Adipocyte (in vitro differentiated cells): ENCODE measurements at regions not wholly inside any gene's neighbourhood (a gene's known extent, or its start where the extent isn't known, plus 50 kb on each side); places are given as distances from the start of the nearest gene placed in this dataset.

Source experiments
- DNase-seq: peaks from one replicate; pipeline ENCODE4 v3.0.0-alpha.2; 2015; ENCODE audit warnings: low read depth
- H3K27me3 ChIP-seq: replicated peaks from 2 replicates; pipeline ENCODE4 v1.7.0; 2013; ENCODE audit warnings: mild to moderate bottlenecking, low read length, moderate library complexity; ENCODE audit not compliant: control insufficient read depth, insufficient read depth
- H3K36me3 ChIP-seq: 2 replicates; pipeline ENCODE4 v1.7.0; 2013; ENCODE audit warnings: low read length, mild to moderate bottlenecking, moderate library complexity; ENCODE audit not compliant: control insufficient read depth, insufficient read depth, severe bottlenecking
- H3K4me1 ChIP-seq: 2 replicates; pipeline ENCODE4 v1.7.0; 2013; ENCODE audit warnings: mild to moderate bottlenecking, low read length, moderate library complexity; ENCODE audit not compliant: control insufficient read depth, insufficient read depth
- H3K4me3 ChIP-seq: 2 replicates; pipeline ENCODE4 v1.7.0; 2013; ENCODE audit warnings: mild to moderate bottlenecking, low read length, moderate library complexity
- H3K9ac ChIP-seq: 2 replicates; pipeline ENCODE4 v1.7.0; 2013; ENCODE audit warnings: mild to moderate bottlenecking, low read length, moderate library complexity
- H3K9me3 ChIP-seq: 2 replicates; pipeline ENCODE4 v1.7.0; 2013; ENCODE audit warnings: mild to moderate bottlenecking, low read length, moderate library complexity; ENCODE audit not compliant: control insufficient read depth

DNA sequence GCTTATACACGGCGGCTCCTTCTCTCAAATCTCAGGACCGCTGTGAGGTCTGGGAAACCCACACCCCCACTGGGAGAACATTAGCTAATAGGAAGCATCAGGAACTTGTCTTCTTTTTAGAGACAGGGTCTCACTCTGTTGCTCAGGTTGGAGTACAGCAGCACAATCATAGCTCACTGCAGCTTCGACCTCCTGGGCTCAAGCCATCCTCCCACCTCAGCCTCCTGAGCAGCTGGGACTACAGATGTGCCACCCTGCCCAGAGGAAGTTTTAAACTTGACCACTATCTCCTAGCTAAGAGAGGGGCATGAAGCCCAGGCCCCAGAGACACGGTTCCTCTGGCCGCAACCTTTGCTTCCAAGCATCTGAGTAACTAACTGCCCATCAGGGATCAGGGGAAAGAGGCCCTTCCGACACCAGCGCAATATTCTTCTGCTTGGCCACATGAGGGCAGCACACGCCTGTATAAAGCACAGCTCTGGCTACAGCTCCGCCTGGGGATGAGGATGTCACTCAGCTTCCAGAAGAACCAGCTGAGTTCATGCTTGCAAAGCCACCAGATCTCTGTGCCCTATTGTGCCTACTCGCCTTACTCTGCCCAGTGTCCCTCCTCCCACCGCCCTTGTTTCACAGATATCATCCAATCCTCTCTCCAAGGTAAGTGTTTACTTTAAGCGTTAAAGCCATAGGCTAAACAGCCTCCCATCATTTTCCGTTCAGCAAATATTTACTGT, 57.6 kb upstream of the SLC6A11 start:
- H3K9me3 ChIP-seq = peaks cover 7% of the 10 kb centered on the region
- no peak overlapping the region for H3K4me3 ChIP-seq
- peaks cover 54% of the 10 kb centered on the region for H3K27me3 ChIP-seq
- no peaks in the 10 kb centered on the region for H3K4me1 ChIP-seq
- no peaks in the 10 kb centered on the region for H3K36me3 ChIP-seq
- no peak overlapping the region for H3K9ac ChIP-seq
- peak; percentile 81 for DNase-seq

DNA sequence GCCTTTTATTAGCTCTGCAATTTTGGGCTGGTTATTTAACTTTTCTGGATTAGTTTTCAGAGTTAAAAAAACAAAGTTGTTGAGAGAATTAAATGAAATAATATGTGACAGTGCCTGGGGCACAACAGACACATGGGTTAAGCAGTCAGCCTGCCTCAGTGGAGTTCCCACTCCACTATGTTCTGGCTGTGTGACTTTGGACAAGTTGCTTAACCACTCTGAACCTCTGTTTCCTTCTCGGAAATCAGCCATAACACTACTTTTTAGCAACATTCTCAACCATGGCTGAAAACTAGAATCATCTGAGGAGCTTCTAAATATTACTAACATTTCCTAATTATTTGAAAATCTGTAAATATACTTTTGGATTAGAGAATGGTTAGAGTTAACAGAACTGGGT, 56.5 kb upstream of the SLC6A11 start:
- Histone ChIP-seq H3K4me3 (no peak overlapping the region), H3K9me3 (peaks cover 6% of the 10 kb centered on the region), H3K36me3 (no peaks in the 10 kb centered on the region), H3K4me1 (no peaks in the 10 kb centered on the region), H3K9ac (no peak overlapping the region), H3K27me3 (peaks cover 55% of the 10 kb centered on the region)
- no peak for DNase-seq

DNA sequence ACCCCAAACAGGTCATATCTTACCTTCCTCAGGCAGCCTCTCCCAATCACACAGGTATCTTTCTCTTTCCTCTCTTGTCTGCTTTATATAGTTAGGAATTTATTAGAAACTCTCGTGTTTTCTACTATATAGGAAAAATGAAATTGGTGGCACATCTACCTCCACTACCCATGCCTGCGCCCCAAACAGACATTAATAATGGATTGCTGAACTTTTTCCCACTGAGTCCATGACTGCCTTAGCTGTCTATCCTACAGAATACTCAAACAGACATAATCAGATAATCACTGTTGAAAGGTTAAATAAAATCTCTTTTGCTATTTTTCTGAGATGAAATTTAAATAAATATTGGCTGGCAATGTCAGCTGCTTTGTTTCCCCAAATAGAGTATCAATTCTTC, 55.8 kb upstream of the SLC6A11 start:
- Histone ChIP-seq H3K36me3 (no peaks in the 10 kb centered on the region), H3K9ac (no peak overlapping the region), H3K9me3 (no peaks in the 10 kb centered on the region), H3K4me3 (no peak overlapping the region), H3K4me1 (no peaks in the 10 kb centered on the region), H3K27me3 (peaks cover 59% of the 10 kb centered on the region)
- no peak for DNase-seq

DNA sequence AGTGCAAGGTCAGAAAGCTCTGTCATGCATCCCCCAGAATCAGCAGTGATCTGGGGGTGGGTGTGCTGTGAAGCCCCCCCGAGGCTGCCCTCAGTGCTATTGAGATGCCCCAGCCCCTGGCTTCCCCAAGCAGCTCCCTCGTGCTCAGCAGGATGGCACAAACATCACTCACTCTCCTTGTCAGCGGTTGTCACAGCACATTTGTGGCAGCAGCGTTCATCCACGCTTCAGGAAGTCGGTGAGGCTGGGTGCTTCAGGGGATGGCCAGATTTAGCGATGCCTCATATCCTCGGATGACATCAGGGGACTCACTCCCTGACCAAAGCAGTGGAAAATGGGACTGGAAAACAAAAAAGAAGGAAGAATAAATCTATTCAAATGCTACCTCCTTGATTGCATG, 54.4 kb upstream of the SLC6A11 start:
- H3K4me1 ChIP-seq = no peaks in the 10 kb centered on the region
- H3K27me3 ChIP-seq = peaks cover 58% of the 10 kb centered on the region
- no peak for DNase-seq

DNA sequence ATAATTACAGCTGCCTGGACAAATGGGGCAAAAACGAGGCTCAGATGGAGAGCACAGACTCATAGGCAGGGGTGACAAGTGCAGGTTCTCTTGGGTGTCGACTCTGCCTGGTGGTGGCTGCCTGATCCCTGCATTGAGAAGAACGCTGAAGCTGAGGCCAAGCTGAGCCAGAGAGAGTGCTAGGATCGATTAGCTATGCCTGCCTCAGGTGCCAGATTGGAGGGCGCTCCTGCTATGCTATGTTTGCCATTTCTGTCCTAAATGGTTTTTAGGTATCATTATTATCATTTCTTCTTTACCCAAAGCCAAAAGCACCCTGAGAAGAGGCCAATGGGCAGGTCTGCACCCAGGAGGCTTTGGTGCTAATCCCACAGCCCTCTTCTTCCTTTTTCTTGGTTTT, 53.9 kb upstream of the SLC6A11 start:
- Histone ChIP-seq H3K4me3 (no peak overlapping the region), H3K4me1 (no peaks in the 10 kb centered on the region), H3K9ac (no peak overlapping the region), H3K9me3 (no peaks in the 10 kb centered on the region), H3K36me3 (no peaks in the 10 kb centered on the region), H3K27me3 (peaks cover 57% of the 10 kb centered on the region)
- no peak for DNase-seq

More for the DNA sequence above, 54.4 kb upstream of the SLC6A11 start:
- Histone ChIP-seq H3K9ac (no peak overlapping the region), H3K36me3 (no peaks in the 10 kb centered on the region), H3K4me3 (no peak overlapping the region), H3K9me3 (no peaks in the 10 kb centered on the region)

DNA sequence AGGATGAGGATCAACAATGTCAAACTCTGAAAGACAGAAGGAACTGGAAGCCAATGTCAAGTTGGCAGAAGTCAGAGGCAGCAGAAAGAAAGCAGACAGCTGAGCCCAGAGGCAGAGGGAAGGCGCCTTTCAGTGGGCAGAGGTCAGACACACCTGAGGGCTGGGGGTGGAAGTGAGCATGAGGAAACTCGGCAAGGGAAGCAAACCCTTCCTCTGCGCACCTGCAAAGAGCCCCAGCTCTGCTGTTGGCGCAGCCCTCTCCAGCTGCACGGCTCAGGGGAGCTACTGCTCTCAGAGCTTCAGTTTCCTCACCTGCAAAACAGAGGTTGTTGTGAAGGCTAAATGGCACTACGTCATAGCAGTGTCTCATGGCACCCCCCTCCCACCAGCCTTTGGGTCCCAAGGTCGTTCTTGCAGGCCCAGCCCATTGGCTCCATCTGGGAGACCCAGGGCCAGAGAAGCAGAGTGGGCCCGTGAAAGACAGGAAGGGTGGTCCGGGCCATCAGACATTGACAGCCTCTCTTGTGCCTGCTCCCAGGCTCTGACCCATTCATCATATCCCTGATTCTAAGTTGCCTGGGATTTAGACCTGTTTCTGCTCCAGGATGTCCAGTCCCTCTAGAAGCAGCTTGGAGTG, 53.3 kb upstream of the SLC6A11 start:
- no peaks in the 10 kb centered on the region for H3K4me1 ChIP-seq
- H3K9ac ChIP-seq = no peak overlapping the region
- no peaks in the 10 kb centered on the region for H3K9me3 ChIP-seq
- no peak for DNase-seq
- no peak overlapping the region for H3K4me3 ChIP-seq
- peaks cover 57% of the 10 kb centered on the region for H3K27me3 ChIP-seq
- no peaks in the 10 kb centered on the region for H3K36me3 ChIP-seq

DNA sequence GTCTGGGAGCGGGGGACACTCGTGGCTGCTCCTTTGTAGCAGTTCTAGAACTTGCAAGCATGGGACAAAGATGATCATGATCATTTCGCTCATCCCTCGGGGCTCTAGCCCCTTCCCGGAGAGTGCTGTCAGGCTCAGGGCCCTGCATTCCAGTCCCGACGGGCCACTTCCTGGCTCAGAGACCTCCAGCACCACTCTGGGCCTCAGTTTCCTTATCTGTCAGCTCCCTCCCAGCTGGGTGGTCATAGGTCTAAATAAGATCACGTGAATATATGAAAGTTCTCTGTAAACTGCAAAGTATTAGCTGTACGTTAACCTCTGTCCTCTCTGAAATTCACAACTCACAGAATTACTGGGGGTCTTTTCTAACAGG, 52.8 kb upstream of the SLC6A11 start:
- Histone ChIP-seq H3K4me1 (no peaks in the 10 kb centered on the region), H3K9me3 (peaks cover 5% of the 10 kb centered on the region), H3K9ac (no peak overlapping the region), H3K4me3 (no peak overlapping the region), H3K27me3 (peaks cover 61% of the 10 kb centered on the region), H3K36me3 (no peaks in the 10 kb centered on the region)
- no peak for DNase-seq

DNA sequence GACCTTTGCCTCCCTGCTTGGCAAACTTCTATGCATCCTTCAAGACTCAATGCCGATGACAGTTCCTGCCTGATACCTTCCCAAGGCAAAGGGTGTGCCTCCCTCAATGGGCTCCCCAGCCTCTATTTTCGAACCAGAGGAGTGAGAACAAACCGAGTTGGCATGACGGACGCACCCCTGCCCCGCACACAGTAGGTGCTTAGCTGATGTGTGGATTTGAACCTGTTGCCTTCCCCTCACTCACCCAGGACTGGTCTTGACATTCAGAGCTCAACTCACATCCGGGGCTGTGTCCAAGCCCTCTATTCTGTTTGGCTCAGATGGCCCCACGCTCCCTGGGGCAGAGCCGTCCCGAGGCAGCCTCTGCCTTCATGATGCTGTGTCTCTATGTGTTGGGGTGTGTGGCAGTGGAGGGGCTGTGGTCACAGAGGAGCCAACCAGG, 52.2 kb upstream of the SLC6A11 start:
- no peak overlapping the region for H3K4me3 ChIP-seq
- H3K36me3 ChIP-seq = no peaks in the 10 kb centered on the region
- H3K9me3 ChIP-seq = peaks cover 7% of the 10 kb centered on the region
- H3K4me1 ChIP-seq = no peaks in the 10 kb centered on the region
- no peak overlapping the region for H3K9ac ChIP-seq
- no peak for DNase-seq
- H3K27me3 ChIP-seq = peaks cover 67% of the 10 kb centered on the region

DNA sequence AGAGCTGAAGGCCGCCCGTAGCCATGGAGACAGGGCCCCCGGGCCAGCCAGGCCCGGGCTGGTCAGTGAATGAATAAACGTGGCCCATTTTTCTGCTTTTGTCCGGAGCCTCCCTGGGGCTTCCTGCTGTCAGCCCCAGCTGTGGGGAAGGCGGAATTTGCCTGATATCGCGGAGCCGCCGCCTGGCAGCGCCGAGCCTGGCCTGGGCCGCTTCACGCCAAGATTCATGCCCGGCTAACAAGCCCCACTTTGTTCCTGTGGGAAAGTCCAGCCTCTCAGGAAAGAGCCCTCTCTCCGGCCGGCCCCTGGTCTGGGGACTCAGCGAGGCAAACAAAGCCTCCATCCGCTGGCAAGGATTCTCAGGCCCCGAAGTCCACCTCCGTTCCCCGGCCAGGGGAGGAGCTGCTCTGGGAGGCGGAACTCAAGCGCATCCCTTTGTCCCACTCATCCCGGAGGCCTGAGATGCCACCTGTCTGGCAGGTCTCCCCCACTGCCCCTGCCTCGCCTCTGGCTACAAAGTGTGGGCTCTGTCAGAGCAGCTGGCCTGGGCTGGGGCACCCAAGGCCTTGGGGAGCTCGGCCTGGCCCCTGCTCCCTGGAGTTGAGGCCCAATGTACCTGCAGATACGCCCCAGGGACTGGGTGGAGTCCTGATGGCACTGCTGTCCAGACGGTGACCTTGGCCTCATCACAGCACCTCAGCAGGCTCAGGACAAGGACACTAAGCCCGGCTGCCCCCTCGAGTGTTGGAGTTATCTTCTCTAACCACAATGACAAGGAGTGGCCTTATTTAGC, 51.6 kb upstream of the SLC6A11 start:
- Histone ChIP-seq H3K9me3 (peaks cover 9% of the 10 kb centered on the region), H3K36me3 (no peaks in the 10 kb centered on the region), H3K4me1 (no peaks in the 10 kb centered on the region), H3K4me3 (no peak overlapping the region), H3K27me3 (peaks cover 73% of the 10 kb centered on the region), H3K9ac (no peak overlapping the region)
- no peak for DNase-seq

DNA sequence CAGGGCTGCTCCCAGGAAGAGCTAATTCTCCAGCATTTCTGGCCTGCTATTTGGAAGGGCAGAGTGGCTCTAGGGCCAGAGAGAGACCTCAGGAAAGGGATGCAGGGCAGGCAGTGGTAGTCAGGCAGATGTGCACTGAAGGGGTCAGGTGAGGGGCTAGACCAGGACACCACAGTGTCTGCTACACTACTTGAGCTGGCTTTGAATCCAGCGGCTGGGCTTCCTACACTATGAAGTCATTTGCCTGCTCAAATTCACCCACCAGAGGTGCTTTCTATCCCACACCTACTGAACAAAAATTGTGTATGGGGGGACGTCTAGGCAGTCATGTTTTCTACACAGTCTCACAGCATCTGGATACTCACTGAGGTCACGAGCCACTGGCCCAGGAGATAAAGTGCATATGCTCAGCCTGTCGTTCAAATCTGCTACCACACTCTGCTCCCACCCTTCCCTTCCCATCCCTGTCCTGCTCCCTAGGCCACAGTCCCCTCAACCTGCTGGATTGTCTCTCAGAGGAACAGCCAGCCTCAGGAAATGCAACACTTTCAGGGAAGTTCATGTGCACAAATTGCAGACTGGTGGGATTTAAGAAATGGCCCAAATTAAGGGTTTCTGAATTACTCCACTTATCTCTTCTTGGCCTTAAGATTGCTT, 49.9 kb upstream of the SLC6A11 start:
- no peak overlapping the region for H3K4me3 ChIP-seq
- no peak overlapping the region for H3K9ac ChIP-seq
- peaks cover 70% of the 10 kb centered on the region for H3K27me3 ChIP-seq
- no peak for DNase-seq
- no peaks in the 10 kb centered on the region for H3K36me3 ChIP-seq
- H3K4me1 ChIP-seq = no peaks in the 10 kb centered on the region
- H3K9me3 ChIP-seq = peaks cover 13% of the 10 kb centered on the region
